ENCODE measurements at regions not wholly inside any gene's neighbourhood (a gene's known extent, or its start where the extent isn't known, plus 50 kb on each side); places are given as distances from the start of the nearest gene placed in this dataset.

GRCh38 chr4:62970846-62971245 lies 1438.4 kb downstream of the TECRL start:
- Histone ChIP-seq H2AK5ac (ENCODE audit: insufficient read length, low read length) (no peak overlapping the region), H3K4me2 (ENCODE audit: insufficient read depth, insufficient read length, low read length) (no peak overlapping the region), H2BK20ac (ENCODE audit: low read depth, low read length, poor library complexity, severe bottlenecking) (no peak overlapping the region), H3K23ac (ENCODE audit: insufficient read length, low read depth, low read length) (no peak overlapping the region), H3K4ac (ENCODE audit: low read depth, low read length) (no peak overlapping the region), H3K4me1 (ENCODE audit: insufficient read depth, low read length) (no peaks in the 10 kb centered on the region), H3K23me2 (ENCODE audit: insufficient read length, low read depth, low read length, poor library complexity, severe bottlenecking) (no peaks in the 10 kb centered on the region), H2BK12ac (ENCODE audit: insufficient read length, low read depth, low read length) (no peak overlapping the region), H4K5ac (ENCODE audit: insufficient read length, low read depth, low read length) (no peak overlapping the region), H3K9ac (ENCODE audit: extremely low read depth, insufficient read length, low read length) (no peak overlapping the region), H2BK5ac (ENCODE audit: insufficient read length, low read length) (no peak overlapping the region), H2BK15ac (ENCODE audit: low read depth, low read length) (no peak overlapping the region), H4K91ac (ENCODE audit: insufficient read length, low read depth, low read length) (no peak overlapping the region), H3K18ac (ENCODE audit: insufficient read length, low read depth, low read length) (no peak overlapping the region), H2AFZ (ENCODE audit: low read length) (no peak overlapping the region), H4K8ac (replicated peaks; ENCODE audit: insufficient read length, low read depth, low read length) (no peak overlapping the region), H3T11ph (ENCODE audit: low read length) (no peak overlapping the region), H3K14ac (ENCODE audit: insufficient read depth, low read length) (no peak overlapping the region), H3K56ac (ENCODE audit: insufficient read length, low read depth, low read length) (no peak overlapping the region), H4K20me1 (ENCODE audit: control insufficient read depth, insufficient read depth, insufficient read length) (no peaks in the 10 kb centered on the region), H3K79me2 (ENCODE audit: insufficient read depth, low read length) (no peaks in the 10 kb centered on the region), H3K27me3 (ENCODE audit: insufficient read depth, low read length) (no peaks in the 10 kb centered on the region), H3K79me1 (ENCODE audit: insufficient read depth, low read depth, low read length, poor library complexity, severe bottlenecking) (no peaks in the 10 kb centered on the region), H3K9me3 (ENCODE audit: control insufficient read depth, low read depth, low read length) (no peaks in the 10 kb centered on the region), H2BK120ac (ENCODE audit: low read depth, low read length, poor library complexity, severe bottlenecking) (no peak overlapping the region), H3K27ac (ENCODE audit: insufficient read length, low read depth, low read length) (no peak overlapping the region)
- no CpG with 5 or more reads among the region's 1 CpG for WGBS (ENCODE audit: extremely low coverage, insufficient read length, low lambda C conversion rate)
- Mint-ChIP-seq H3K9me3 (no peaks in the 10 kb centered on the region; a peak in 1 of 5 replicates), H3K27me3 (ENCODE audit: low read depth) (no peaks in the 10 kb centered on the region), H3K27ac (no peak overlapping the region), H3K4me1 (no peaks in the 10 kb centered on the region), H3K36me3 (ENCODE audit: insufficient read depth in 1 of 3, low read depth in 3 of 3) (no peaks in the 10 kb centered on the region), H3K4me3 (no peak overlapping the region)
- no peak for TF ChIP-seq CTCF (conservative IDR thresholded peaks at IDR 0.05)
- DNase-seq = no peak

Data from H9 (cell line).